ENCODE measurements at regions not wholly inside any gene's neighbourhood (a gene's known extent, or its start where the extent isn't known, plus 50 kb on each side); places are given as distances from the start of the nearest gene placed in this dataset.

DNA sequence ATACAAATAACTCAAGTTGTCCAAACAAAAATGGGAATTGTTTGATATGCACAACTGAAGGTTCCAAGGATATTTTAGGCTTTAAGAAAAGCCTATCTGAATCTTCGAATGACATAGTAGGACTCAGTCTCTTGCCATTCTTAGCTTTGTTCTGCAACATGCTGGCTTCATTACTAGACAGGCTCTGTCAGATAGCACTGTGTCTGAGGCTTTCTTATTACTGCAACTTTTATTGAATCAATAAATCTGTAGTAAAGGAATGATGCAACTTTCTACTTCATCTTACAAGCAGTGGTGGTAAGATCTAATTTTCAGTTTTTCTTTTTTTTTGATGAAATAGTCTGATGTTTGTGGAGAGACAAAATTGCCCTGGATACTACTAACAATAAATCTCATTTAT lies 319.3 kb upstream of the CCDC179 start:
- POLR2A ChIA-PET: no interaction called here
- Mint-ChIP-seq H3K27ac (no peak overlapping the region), H3K4me3 (no peak overlapping the region), H3K27me3 (no peaks in the 10 kb centered on the region), H3K36me3 (ENCODE audit: low read depth) (no peaks in the 10 kb centered on the region), H3K4me1 (no peaks in the 10 kb centered on the region), H3K9me3 (peaks cover 3% of the 10 kb centered on the region)
- ATAC-seq (ENCODE audit: low read depth) (no peak), DNase-seq (no peak)
- CTCF ChIA-PET: no interaction called here
- TF ChIP-seq CTCF (IDR thresholded peaks at IDR 0.05): no peak
- intact Hi-C loops (cut with micrococcal nuclease): no loop called here

- Mint-ChIP-seq H3K9me3 (peaks cover 3% of the 10 kb centered on the region), H3K4me1 (no peaks in the 10 kb centered on the region), H3K27me3 (no peaks in the 10 kb centered on the region), H3K27ac (no peak overlapping the region), H3K4me3 (no peak overlapping the region), H3K36me3 (ENCODE audit: low read depth) (no peaks in the 10 kb centered on the region)
- intact Hi-C loops (cut with micrococcal nuclease): no loop called here
- DNase-seq: no peak
- TF ChIP-seq CTCF (IDR thresholded peaks at IDR 0.05): no peak
- ChIA-PET CTCF (no interaction called here), POLR2A (no interaction called here)
- ATAC-seq (ENCODE audit: low read depth): no peak
These were observed 320.9 kb upstream of the CCDC179 start for GRCh38 chr11:23181022-23181807.

GRCh38 chr11:23192256-23192655 lies 332.0 kb upstream of the CCDC179 start:
- Mint-ChIP-seq H3K9me3 (no peaks in the 10 kb centered on the region), H3K4me1 (no peaks in the 10 kb centered on the region), H3K36me3 (ENCODE audit: low read depth) (no peaks in the 10 kb centered on the region), H3K4me3 (no peak overlapping the region), H3K27me3 (no peaks in the 10 kb centered on the region), H3K27ac (no peak overlapping the region)
- TF ChIP-seq CTCF (IDR thresholded peaks at IDR 0.05): no peak
- no peak for ATAC-seq (ENCODE audit: low read depth)
- ChIA-PET POLR2A (no interaction called here), CTCF (no interaction called here)
- intact Hi-C loops (cut with micrococcal nuclease): no loop called here
- DNase-seq: no peak

- Mint-ChIP-seq H3K27ac (no peak overlapping the region), H3K36me3 (ENCODE audit: low read depth) (no peaks in the 10 kb centered on the region), H3K27me3 (no peaks in the 10 kb centered on the region), H3K9me3 (peaks cover 13% of the 10 kb centered on the region), H3K4me1 (no peaks in the 10 kb centered on the region), H3K4me3 (no peak overlapping the region)
- ATAC-seq (ENCODE audit: low read depth) (no peak), DNase-seq (no peak)
- ChIA-PET POLR2A (no interaction called here), CTCF (no interaction called here)
- no peak for TF ChIP-seq CTCF (IDR thresholded peaks at IDR 0.05)
- intact Hi-C loops (cut with micrococcal nuclease): no loop called here
These were observed 341.8 kb upstream of the CCDC179 start for GRCh38 chr11:23201936-23202522.

DNA sequence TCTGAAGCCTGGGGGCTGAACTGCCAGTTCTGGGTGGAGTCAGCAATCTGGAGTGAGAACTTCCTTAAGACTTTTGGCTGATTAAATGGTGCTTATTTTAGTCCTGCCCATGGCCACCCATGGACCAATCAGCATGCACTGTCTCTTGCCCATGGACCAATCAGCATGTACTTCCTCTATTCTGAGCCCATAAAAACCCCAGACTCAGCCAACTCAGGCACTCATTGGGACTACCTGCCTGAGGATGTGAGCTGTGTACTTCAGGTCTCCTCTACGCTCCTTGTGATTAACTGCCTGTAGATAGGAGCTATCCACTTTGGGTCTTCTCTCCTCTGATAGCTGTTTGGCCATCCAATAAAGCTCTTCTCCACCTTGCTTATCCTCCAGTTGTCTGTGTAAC lies 342.3 kb upstream of the CCDC179 start:
- DNase-seq (no peak), ATAC-seq (ENCODE audit: low read depth) (no peak)
- H3K27me3 Mint-ChIP-seq: no peaks in the 10 kb centered on the region
- no peak overlapping the region for H3K27ac Mint-ChIP-seq
- TF ChIP-seq CTCF (IDR thresholded peaks at IDR 0.05): no peak
- no peaks in the 10 kb centered on the region for H3K36me3 Mint-ChIP-seq (ENCODE audit: low read depth)
- intact Hi-C loops (cut with micrococcal nuclease): no loop called here
- H3K9me3 Mint-ChIP-seq: peaks cover 11% of the 10 kb centered on the region
- CTCF ChIA-PET: no interaction called here
- H3K4me3 Mint-ChIP-seq: no peak overlapping the region
- no peaks in the 10 kb centered on the region for H3K4me1 Mint-ChIP-seq
- POLR2A ChIA-PET: no interaction called here
